OCI-LY7 (cell line): ENCODE measurements at regions not wholly inside any gene's neighbourhood (a gene's known extent, or its start where the extent isn't known, plus 50 kb on each side); places are given as distances from the start of the nearest gene placed in this dataset.

Experiments used
- CTCF ChIP-seq: fragments of 200-600 bp; sonication (generic); conservative IDR thresholded peaks from 2 replicates; pipeline ENCODE4 v1.5.1; 2014; ENCODE audit warnings: mild to moderate bottlenecking, antibody characterized with exemption, low read length, moderate library complexity, mixed read lengths
- EZH2phosphoT487 ChIP-seq: fragments of 200-600 bp; sonication (generic); IDR thresholded peaks from 2 replicates; pipeline ENCODE4 v1.6.1; 2018; ENCODE audit warnings: low read depth, borderline replicate concordance, mild to moderate bottlenecking, mixed run types, antibody characterized with exemption, low read length, moderate library complexity, mixed read lengths

GRCh38 chr20:55439070-55439469 lies 566.2 kb downstream of the CBLN4 start:
- TF ChIP-seq CTCF (no peak), EZH2phosphoT487 (no peak)
